CD14-positive monocyte (primary cell): ENCODE measurements at regions not wholly inside any gene's neighbourhood (a gene's known extent, or its start where the extent isn't known, plus 50 kb on each side); places are given as distances from the start of the nearest gene placed in this dataset.

Source experiments
- DNase-seq, 3 donors: peaks; one replicate each; pipeline ENCODE4 v3.0.0-alpha.2; 2011 to 2022
- H2AFZ ChIP-seq: 2 replicates; pipeline ENCODE4 v1.6.0; 2012; ENCODE audit warnings: mild to moderate bottlenecking, low read depth, low read length, inconsistent platforms; ENCODE audit not compliant: insufficient read depth, poor library complexity, severe bottlenecking
- H3K27ac ChIP-seq, 2 donors: 1 replicate in 1 of 2; 2 replicates in 1 of 2; pipeline ENCODE4 v1.5.1; 2012 to 2013; ENCODE audit warnings: low read length in 2 of 2, control low read depth in 1 of 2, inconsistent platforms in 1 of 2, low read depth in 1 of 2, mild to moderate bottlenecking in 1 of 2
- H3K27me3 ChIP-seq, 2 donors: one replicate each; pipeline versions ENCODE4 v1.6.0 to v1.6.1; 2011 to 2013; ENCODE audit warnings: low read length in 2 of 2; ENCODE audit not compliant: control insufficient read depth in 2 of 2, insufficient read depth in 2 of 2
- H3K36me3 ChIP-seq, 2 donors: replicated peaks in 1 of 2; 1 replicate in 1 of 2; 2 replicates in 1 of 2; pipeline versions ENCODE4 v1.5.1 to v1.6.1; 2012 to 2013; ENCODE audit warnings: low read length in 2 of 2, control low read depth in 1 of 2, inconsistent platforms in 1 of 2, mild to moderate bottlenecking in 1 of 2; ENCODE audit not compliant: insufficient read depth in 2 of 2, control insufficient read depth in 1 of 2
- H3K4me1 ChIP-seq, 2 donors: 1 replicate in 1 of 2; 2 replicates in 1 of 2; pipeline versions ENCODE4 v1.5.1 to v1.6.1; 2012 to 2013; ENCODE audit warnings: low read length in 2 of 2, control low read depth in 1 of 2, inconsistent platforms in 1 of 2, mild to moderate bottlenecking in 1 of 2, moderate library complexity in 1 of 2; ENCODE audit not compliant: insufficient read depth in 2 of 2, control insufficient read depth in 1 of 2
- H3K4me2 ChIP-seq: replicated peaks from 2 replicates; pipeline ENCODE3; 2012; ENCODE audit warnings: low read length, moderate library complexity, mild to moderate bottlenecking; ENCODE audit not compliant: poor library complexity, severe bottlenecking; ENCODE audit errors: extremely low read depth
- H3K4me3 ChIP-seq, 3 experiments: fragments of 200-600 bp in 1 of 3; sonication (generic) in 1 of 3; replicated peaks in 1 of 3; 1 replicate in 2 of 3; 2 replicates in 1 of 3; pipeline ENCODE4 v1.5.1; 2011 to 2013; ENCODE audit warnings: low read length in 3 of 3, mild to moderate bottlenecking in 3 of 3, control low read depth in 2 of 3, low read depth in 2 of 3, inconsistent platforms in 1 of 3, moderate library complexity in 1 of 3
- H3K79me2 ChIP-seq: 2 replicates; pipeline ENCODE4 v1.6.0; 2012; ENCODE audit warnings: mild to moderate bottlenecking, control low read depth, inconsistent platforms, low read length, moderate library complexity; ENCODE audit not compliant: insufficient read depth
- H3K9ac ChIP-seq: 2 replicates; pipeline ENCODE4 v1.6.0; 2017; ENCODE audit warnings: low read length, mild to moderate bottlenecking; ENCODE audit not compliant: insufficient read depth, poor library complexity, severe bottlenecking
- H3K9me3 ChIP-seq, 2 donors: replicated peaks in 1 of 2; 1 replicate in 1 of 2; 2 replicates in 1 of 2; pipeline versions ENCODE4 v1.5.1 to v1.6.1; 2012 to 2013; ENCODE audit warnings: low read length in 2 of 2, control low read depth in 1 of 2; ENCODE audit not compliant: control insufficient read depth in 1 of 2, insufficient read depth in 1 of 2
- H4K20me1 ChIP-seq: 2 replicates; pipeline ENCODE4 v1.6.0; 2012; ENCODE audit warnings: mild to moderate bottlenecking, low read length, control low read depth, moderate library complexity; ENCODE audit not compliant: insufficient read depth
- H3K27ac Mint-ChIP-seq, 7 donors: one replicate each; pipeline ENCODE4 v1.8.0; 2020; ENCODE audit warnings: mild to moderate bottlenecking in 7 of 7, mixed read lengths in 7 of 7, moderate library complexity in 6 of 7, inconsistent platforms in 2 of 7
- H3K27me3 Mint-ChIP-seq, 3 donors: one replicate each; pipeline ENCODE4 v1.8.0; 2021 to 2022; ENCODE audit warnings: low read depth in 3 of 3, mild to moderate bottlenecking in 3 of 3, mixed read lengths in 3 of 3, moderate library complexity in 3 of 3, inconsistent platforms in 1 of 3
- H3K36me3 Mint-ChIP-seq, 2 donors: one replicate each; pipeline ENCODE4 v1.8.0; 2020; ENCODE audit warnings: mixed read lengths in 2 of 2, inconsistent platforms in 1 of 2, mild to moderate bottlenecking in 1 of 2
- H3K4me1 Mint-ChIP-seq: one replicate; pipeline ENCODE4 v1.8.0; 2020; ENCODE audit warnings: mild to moderate bottlenecking, mixed read lengths
- H3K4me3 Mint-ChIP-seq, 2 donors: one replicate each; pipeline ENCODE4 v1.8.0; 2020; ENCODE audit warnings: mild to moderate bottlenecking in 2 of 2, mixed read lengths in 2 of 2, moderate library complexity in 1 of 2
- H3K9me3 Mint-ChIP-seq, 7 donors: one replicate each; pipeline ENCODE4 v1.8.0; 2020 to 2022; ENCODE audit warnings: mixed read lengths in 7 of 7, mild to moderate bottlenecking in 6 of 7, moderate library complexity in 6 of 7, inconsistent platforms in 2 of 7
- WGBS: methylation state at CpG from one replicate; pipeline ENCODE4 v1.1.5; 2013; ENCODE audit warnings: missing lambda C conversion rate; ENCODE audit not compliant: insufficient coverage; 5-methylcytosine and 5-hydroxymethylcytosine counted together
- intact Hi-C, 2 donors: fragments of 100-400 bp; cut with micrococcal nuclease; formaldehyde crosslinking; loops; one replicate each; pipeline versions ENCODE4 v1.15.0 to v1.15.1; 2023
- TF ChIP-seq, protein P1 (sequence below): fragments of 200-600 bp; IDR thresholded peaks from one replicate; pipeline ENCODE4 v1.8.0; 2022; ENCODE audit warnings: antibody characterized with exemption, mild to moderate bottlenecking

DNA sequence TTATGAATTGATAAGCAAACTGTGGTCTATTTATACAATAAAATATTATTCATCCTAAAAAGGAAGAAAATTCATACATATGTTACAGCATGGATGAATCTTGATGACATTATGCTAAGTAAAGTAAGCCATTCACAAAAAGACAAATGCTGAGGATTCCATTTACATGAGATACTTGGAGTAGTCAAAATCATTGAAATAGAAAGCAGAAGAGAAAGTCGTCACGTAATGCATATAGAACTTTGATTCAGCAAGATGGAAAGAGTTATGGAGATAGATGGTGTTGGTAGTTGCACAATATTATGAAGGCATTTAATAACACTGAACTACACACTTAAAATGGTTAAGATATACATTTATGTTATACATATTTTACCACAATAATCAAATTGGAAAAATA lies 309.7 kb upstream of the KLF6 start:
- Mint-ChIP-seq H3K4me1 (peaks cover 4% of the 10 kb centered on the region), H3K36me3 (no peaks in the 10 kb centered on the region), H3K27ac (no peak overlapping the region), H3K4me3 (no peak overlapping the region), H3K9me3 (peaks cover 0 to 2% (median 0%) of the 10 kb centered on the region in 7 donors), H3K27me3 (peaks cover 0 to 2% (median 0%) of the 10 kb centered on the region in 3 donors)
- WGBS, result no CpG with 5 or more reads among the region's 2 CpGs
- Histone ChIP-seq H3K27me3 (no peaks in the 10 kb centered on the region), H4K20me1 (no peaks in the 10 kb centered on the region), H3K36me3 (no peaks in the 10 kb centered on the region), H3K9me3 (no peaks in the 10 kb centered on the region), H3K4me1 (no peaks in the 10 kb centered on the region), H3K9ac (no peak overlapping the region), H2AFZ (no peak overlapping the region), H3K27ac (no peak overlapping the region), H3K4me3 (no peak overlapping the region), H3K4me2 (no peak overlapping the region), H3K79me2 (no peaks in the 10 kb centered on the region)
- TF ChIP-seq, protein P1, sequence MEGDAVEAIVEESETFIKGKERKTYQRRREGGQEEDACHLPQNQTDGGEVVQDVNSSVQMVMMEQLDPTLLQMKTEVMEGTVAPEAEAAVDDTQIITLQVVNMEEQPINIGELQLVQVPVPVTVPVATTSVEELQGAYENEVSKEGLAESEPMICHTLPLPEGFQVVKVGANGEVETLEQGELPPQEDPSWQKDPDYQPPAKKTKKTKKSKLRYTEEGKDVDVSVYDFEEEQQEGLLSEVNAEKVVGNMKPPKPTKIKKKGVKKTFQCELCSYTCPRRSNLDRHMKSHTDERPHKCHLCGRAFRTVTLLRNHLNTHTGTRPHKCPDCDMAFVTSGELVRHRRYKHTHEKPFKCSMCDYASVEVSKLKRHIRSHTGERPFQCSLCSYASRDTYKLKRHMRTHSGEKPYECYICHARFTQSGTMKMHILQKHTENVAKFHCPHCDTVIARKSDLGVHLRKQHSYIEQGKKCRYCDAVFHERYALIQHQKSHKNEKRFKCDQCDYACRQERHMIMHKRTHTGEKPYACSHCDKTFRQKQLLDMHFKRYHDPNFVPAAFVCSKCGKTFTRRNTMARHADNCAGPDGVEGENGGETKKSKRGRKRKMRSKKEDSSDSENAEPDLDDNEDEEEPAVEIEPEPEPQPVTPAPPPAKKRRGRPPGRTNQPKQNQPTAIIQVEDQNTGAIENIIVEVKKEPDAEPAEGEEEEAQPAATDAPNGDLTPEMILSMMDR, result no peak
- intact Hi-C loops, result loop anchor here in 1 of 2 donors (10.0 kb wide), 1 partner anchor 70 kb away; no protein-coding TSS in a partner anchor
- peak in 2 of 3 donors; percentile 20 for DNase-seq

DNA sequence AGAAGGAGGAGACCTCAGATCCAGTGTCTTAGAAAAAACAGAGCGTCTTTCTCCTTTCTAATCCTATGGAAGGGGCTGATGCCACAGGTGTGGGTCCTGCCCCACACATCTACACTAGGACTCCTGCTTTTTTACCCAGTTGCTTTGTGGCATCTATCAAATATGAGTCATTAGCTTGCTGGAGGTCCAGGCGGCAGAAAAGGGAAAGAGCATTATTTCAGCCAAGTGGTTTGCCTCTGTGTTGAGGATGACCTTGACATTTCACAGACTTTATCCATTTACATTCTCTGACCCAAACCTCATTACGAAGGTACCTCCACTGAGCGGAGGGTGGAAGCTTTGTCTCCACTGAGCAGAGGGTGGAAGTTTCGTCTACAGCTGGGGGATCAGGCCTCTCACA lies 308.4 kb upstream of the KLF6 start:
- TF ChIP-seq, protein P1, result no peak
- intact Hi-C loops, result loop anchor here in 1 of 2 donors (10.0 kb wide), 1 partner anchor 71 kb away; no protein-coding TSS in a partner anchor
- Histone ChIP-seq H3K9me3 (peaks cover 0 to 2% of the 10 kb centered on the region in 2 donors), H3K4me1 (no peaks in the 10 kb centered on the region), H3K4me3 (no peak overlapping the region), H2AFZ (no peak overlapping the region), H3K79me2 (no peaks in the 10 kb centered on the region), H3K27ac (no peak overlapping the region), H3K9ac (no peak overlapping the region), H4K20me1 (no peaks in the 10 kb centered on the region), H3K36me3 (no peaks in the 10 kb centered on the region), H3K27me3 (no peaks in the 10 kb centered on the region), H3K4me2 (no peak overlapping the region)
- Mint-ChIP-seq H3K4me1 (peaks cover 4% of the 10 kb centered on the region), H3K36me3 (no peaks in the 10 kb centered on the region), H3K27ac (no peak overlapping the region), H3K27me3 (no peaks in the 10 kb centered on the region), H3K9me3 (peaks cover 0 to 2% (median 1%) of the 10 kb centered on the region in 7 donors), H3K4me3 (no peak overlapping the region)
- WGBS, result no CpG with 5 or more reads among the region's 5 CpGs
- no peak for DNase-seq
